Trophoblast cell (in vitro differentiated cells and primary cell): ENCODE measurements at regions not wholly inside any gene's neighbourhood (a gene's known extent, or its start where the extent isn't known, plus 50 kb on each side); places are given as distances from the start of the nearest gene placed in this dataset.
A peak's percentile ranks its signal among the peaks of the same experiment; 100 is the strongest.

Experiments
- DNase-seq, 2 donors: peaks; one replicate each; pipeline ENCODE4 v3.0.0-alpha.2; 2016
- H2AFZ ChIP-seq: 2 replicates; pipeline ENCODE4 v1.6.1; 2013; ENCODE audit warnings: low read length, moderate library complexity, mild to moderate bottlenecking; ENCODE audit not compliant: insufficient read depth, poor library complexity
- H2AK5ac ChIP-seq: 2 replicates; pipeline ENCODE4 v1.6.1; 2013; ENCODE audit warnings: mild to moderate bottlenecking, low read length
- H2BK120ac ChIP-seq: 2 replicates; pipeline ENCODE4 v1.6.1; 2013; ENCODE audit warnings: low read length, mild to moderate bottlenecking, moderate library complexity; ENCODE audit not compliant: insufficient read depth, poor library complexity
- H2BK12ac ChIP-seq: 2 replicates; pipeline ENCODE4 v1.6.1; 2013; ENCODE audit warnings: mild to moderate bottlenecking, low read length, moderate library complexity
- H2BK5ac ChIP-seq: 2 replicates; pipeline ENCODE4 v1.6.1; 2013; ENCODE audit warnings: low read length, low read depth, moderate library complexity, mild to moderate bottlenecking; ENCODE audit not compliant: poor library complexity
- H3K14ac ChIP-seq: 2 replicates; pipeline ENCODE4 v1.6.1; 2013; ENCODE audit warnings: mild to moderate bottlenecking, low read length
- H3K18ac ChIP-seq: 2 replicates; pipeline ENCODE4 v1.6.1; 2013; ENCODE audit warnings: mild to moderate bottlenecking, low read length
- H3K23ac ChIP-seq: 2 replicates; pipeline ENCODE4 v1.6.1; 2013; ENCODE audit warnings: low read length
- H3K27ac ChIP-seq: 2 replicates; pipeline ENCODE4 v1.5.1; 2013; ENCODE audit warnings: low read depth, mild to moderate bottlenecking, inconsistent platforms, low read length, moderate library complexity
- H3K27me3 ChIP-seq: 2 replicates; pipeline ENCODE4 v1.6.1; 2013; ENCODE audit warnings: inconsistent platforms, mild to moderate bottlenecking, low read length, moderate library complexity; ENCODE audit not compliant: insufficient read depth
- H3K36me3 ChIP-seq, 2 experiments: 1 replicate in 1 of 2; 2 replicates in 1 of 2; pipeline ENCODE4 v1.6.1; 2013; ENCODE audit warnings: low read length in 2 of 2, mild to moderate bottlenecking in 2 of 2, moderate library complexity in 1 of 2; ENCODE audit not compliant: insufficient read depth in 2 of 2, control insufficient read depth in 1 of 2
- H3K4ac ChIP-seq: 2 replicates; pipeline ENCODE4 v1.6.1; 2013; ENCODE audit warnings: low read depth, mild to moderate bottlenecking, low read length, moderate library complexity
- H3K4me1 ChIP-seq, 2 experiments: 1 replicate in 1 of 2; 2 replicates in 1 of 2; pipeline ENCODE4 v1.6.1; 2013; ENCODE audit warnings: low read length in 2 of 2, mild to moderate bottlenecking in 2 of 2, moderate library complexity in 1 of 2; ENCODE audit not compliant: insufficient read depth in 2 of 2, control insufficient read depth in 1 of 2
- H3K4me2 ChIP-seq: 2 replicates; pipeline ENCODE4 v1.6.1; 2013; ENCODE audit warnings: inconsistent platforms, mild to moderate bottlenecking, low read length, moderate library complexity
- H3K4me3 ChIP-seq: 2 replicates; pipeline ENCODE4 v1.5.1; 2013; ENCODE audit warnings: mild to moderate bottlenecking, low read depth, low read length, inconsistent platforms
- H3K79me1 ChIP-seq: one replicate; pipeline ENCODE4 v1.6.1; 2013; ENCODE audit warnings: low read length
- H3K79me2 ChIP-seq: 2 replicates; pipeline ENCODE4 v1.6.1; 2013; ENCODE audit warnings: low read length, mild to moderate bottlenecking; ENCODE audit not compliant: control insufficient read depth, insufficient read depth, poor library complexity
- H3K9ac ChIP-seq: 2 replicates; pipeline ENCODE4 v1.6.1; 2013; ENCODE audit warnings: mild to moderate bottlenecking, low read length
- H3K9me3 ChIP-seq: 2 replicates; pipeline ENCODE4 v1.6.1; 2013; ENCODE audit warnings: low read depth, mild to moderate bottlenecking, control low read depth, inconsistent platforms, low read length; ENCODE audit not compliant: insufficient read depth
- H4K12ac ChIP-seq: 2 replicates; pipeline ENCODE4 v1.6.1; 2013; ENCODE audit warnings: low read depth, mild to moderate bottlenecking, low read length, moderate library complexity
- H4K8ac ChIP-seq: 2 replicates; pipeline ENCODE4 v1.6.1; 2013; ENCODE audit warnings: low read depth, mild to moderate bottlenecking, low read length, moderate library complexity
- H4K91ac ChIP-seq: one replicate; pipeline ENCODE4 v1.6.1; 2013; ENCODE audit warnings: low read depth, mild to moderate bottlenecking, low read length, moderate library complexity
- WGBS: extraction: QIAGEN DNeasy Blood & Tissue Kit; methylation state at CpG from one replicate; pipeline ENCODE4 v1.1.7; 2013; ENCODE audit warnings: missing lambda C conversion rate; ENCODE audit not compliant: insufficient read length, insufficient coverage; ENCODE audit errors: extremely low coverage; 5-methylcytosine and 5-hydroxymethylcytosine counted together

DNA sequence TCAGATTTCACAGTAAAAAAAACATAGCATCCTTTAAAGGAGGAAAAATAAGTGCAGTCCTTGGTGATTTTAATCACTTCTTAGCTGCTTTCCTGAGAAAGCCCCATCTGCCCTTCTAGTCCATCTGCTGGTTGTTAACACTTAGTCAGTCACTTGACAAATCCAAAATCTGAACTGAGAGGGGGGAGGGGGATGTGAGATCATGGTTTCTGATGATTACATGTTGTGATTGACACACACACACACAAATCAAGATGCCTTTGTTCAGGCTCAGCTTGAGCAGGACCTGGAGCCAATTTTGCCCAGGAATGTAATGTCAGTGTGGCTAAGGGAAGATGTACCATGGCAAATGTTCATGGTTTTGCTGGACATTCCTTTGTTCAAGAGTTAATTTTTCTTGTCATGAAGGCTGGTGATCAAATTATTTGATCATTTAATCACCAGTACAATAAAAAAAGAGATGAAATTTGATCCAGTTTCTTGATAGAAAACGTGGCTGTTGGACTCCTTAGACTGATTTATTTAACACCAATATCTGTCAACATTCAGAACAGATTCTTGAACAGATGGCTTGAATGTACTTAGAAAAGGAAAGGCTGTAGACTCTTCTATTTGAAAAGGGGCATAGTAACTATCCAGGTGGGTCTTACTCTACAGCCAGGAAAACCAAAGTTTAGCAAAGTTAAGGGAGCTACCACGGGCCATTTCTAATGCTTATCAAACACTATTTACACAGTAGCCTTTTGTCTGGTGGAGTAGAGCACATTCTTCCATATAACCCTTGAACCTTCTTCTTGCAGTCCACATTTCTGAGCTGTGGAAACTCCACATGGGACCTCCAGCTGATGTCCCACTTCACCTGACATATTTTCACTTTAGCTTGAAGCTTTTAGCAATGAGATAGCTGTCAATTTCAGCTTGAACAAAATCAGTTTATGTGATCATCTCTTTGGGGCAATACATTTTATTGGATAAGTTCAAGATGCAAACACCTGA is 408.7 kb downstream of the PIK3C3 start:
- no peak overlapping the region for H4K91ac ChIP-seq
- H3K4me1 ChIP-seq, result no peaks in the 10 kb centered on the region
- no peaks in the 10 kb centered on the region for H3K79me2 ChIP-seq
- no peak overlapping the region for H3K4me3 ChIP-seq
- H3K79me1 ChIP-seq, result no peaks in the 10 kb centered on the region
- H2BK5ac ChIP-seq, result no peak overlapping the region
- no peak overlapping the region for H3K18ac ChIP-seq
- H4K12ac ChIP-seq, result no peak overlapping the region
- no peak overlapping the region for H3K9ac ChIP-seq
- no peak overlapping the region for H2BK120ac ChIP-seq
- H3K36me3 ChIP-seq, result no peaks in the 10 kb centered on the region
- H3K14ac ChIP-seq, result no peak overlapping the region
- no peak overlapping the region for H2BK12ac ChIP-seq
- no peak overlapping the region for H3K4ac ChIP-seq
- DNase-seq, result no peak
- H3K4me2 ChIP-seq, result no peak overlapping the region
- no peak overlapping the region for H2AK5ac ChIP-seq
- no peaks in the 10 kb centered on the region for H3K9me3 ChIP-seq
- H3K27ac ChIP-seq, result no peak overlapping the region
- no peak overlapping the region for H4K8ac ChIP-seq
- no CpG with 5 or more reads among the region's 2 CpGs for WGBS
- no peak overlapping the region for H3K23ac ChIP-seq
- H3K27me3 ChIP-seq, result no peaks in the 10 kb centered on the region
- H2AFZ ChIP-seq, result no peak overlapping the region

DNA sequence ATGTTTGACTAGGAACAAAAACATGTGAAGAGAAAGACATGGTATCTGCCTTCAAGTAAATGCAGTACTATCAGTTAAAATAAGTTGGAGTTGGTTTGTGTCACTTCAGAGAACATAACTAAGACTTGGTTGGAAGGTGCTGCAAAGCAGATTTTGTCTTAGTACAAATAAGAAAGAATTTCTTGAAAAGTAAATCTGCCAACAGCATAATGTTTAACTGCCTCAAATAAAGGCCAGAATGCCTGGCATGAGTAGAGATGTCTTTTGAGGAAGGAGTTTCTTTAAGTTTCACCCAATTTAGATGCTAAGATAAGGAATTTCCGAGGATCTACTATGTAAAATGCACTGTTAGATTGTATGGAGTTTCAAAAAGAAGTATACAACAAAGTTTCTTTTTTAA is 409.7 kb downstream of the PIK3C3 start:
- Histone ChIP-seq H2BK12ac (no peak overlapping the region), H3K79me1 (no peaks in the 10 kb centered on the region), H3K4me3 (no peak overlapping the region), H3K23ac (no peak overlapping the region), H3K4ac (no peak overlapping the region), H4K12ac (no peak overlapping the region), H4K91ac (no peak overlapping the region), H3K9me3 (no peaks in the 10 kb centered on the region), H3K18ac (no peak overlapping the region), H3K14ac (no peak overlapping the region), H3K27ac (no peak overlapping the region), H3K4me1 (no peaks in the 10 kb centered on the region), H2AFZ (no peak overlapping the region), H3K27me3 (no peaks in the 10 kb centered on the region), H3K36me3 (no peaks in the 10 kb centered on the region), H3K9ac (no peak overlapping the region), H2AK5ac (no peak overlapping the region), H3K4me2 (no peak overlapping the region), H2BK5ac (no peak overlapping the region), H4K8ac (no peak overlapping the region), H2BK120ac (no peak overlapping the region), H3K79me2 (no peaks in the 10 kb centered on the region)
- WGBS, result no CpG with 5 or more reads among the region's 1 CpG
- DNase-seq, result no peak

DNA sequence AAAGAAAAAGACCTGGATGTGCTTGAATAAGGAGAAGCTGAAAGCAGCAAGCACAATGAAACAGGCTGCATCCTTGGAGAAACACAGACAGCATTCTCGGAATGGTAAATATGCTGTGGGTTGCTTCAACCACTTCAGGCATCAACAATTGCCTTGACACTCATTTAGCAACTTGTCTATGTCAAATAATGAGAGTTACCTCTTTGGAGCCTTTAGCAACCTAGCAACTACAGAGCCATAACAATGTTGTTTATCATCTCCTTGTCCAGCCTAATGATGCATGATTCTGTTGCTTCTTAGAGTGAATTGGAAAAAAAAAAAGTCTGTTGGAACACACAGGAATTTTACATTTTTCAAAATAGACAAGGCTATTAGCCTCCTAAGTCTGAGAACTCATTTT is 410.6 kb downstream of the PIK3C3 start:
- no peak overlapping the region for H2BK12ac ChIP-seq
- no peaks in the 10 kb centered on the region for H3K4me1 ChIP-seq
- no peak overlapping the region for H3K4me3 ChIP-seq
- no peaks in the 10 kb centered on the region for H3K36me3 ChIP-seq
- no peaks in the 10 kb centered on the region for H3K27me3 ChIP-seq
- no peak overlapping the region for H3K27ac ChIP-seq
- DNase-seq, result peak; percentile 57 to 75
- H2BK5ac ChIP-seq, result no peak overlapping the region
- no peak overlapping the region for H3K4me2 ChIP-seq
- H3K9ac ChIP-seq, result no peak overlapping the region
- no peaks in the 10 kb centered on the region for H3K79me1 ChIP-seq
- no peak overlapping the region for H4K8ac ChIP-seq
- H3K4ac ChIP-seq, result no peak overlapping the region
- no peaks in the 10 kb centered on the region for H3K79me2 ChIP-seq
- no peak overlapping the region for H3K14ac ChIP-seq
- no peak overlapping the region for H4K12ac ChIP-seq
- no peak overlapping the region for H2AFZ ChIP-seq
- H2BK120ac ChIP-seq, result no peak overlapping the region
- H3K9me3 ChIP-seq, result no peaks in the 10 kb centered on the region
- WGBS, result no CpG with 5 or more reads among the region's 1 CpG
- no peak overlapping the region for H3K23ac ChIP-seq
- no peak overlapping the region for H3K18ac ChIP-seq
- no peak overlapping the region for H4K91ac ChIP-seq
- no peak overlapping the region for H2AK5ac ChIP-seq

DNA sequence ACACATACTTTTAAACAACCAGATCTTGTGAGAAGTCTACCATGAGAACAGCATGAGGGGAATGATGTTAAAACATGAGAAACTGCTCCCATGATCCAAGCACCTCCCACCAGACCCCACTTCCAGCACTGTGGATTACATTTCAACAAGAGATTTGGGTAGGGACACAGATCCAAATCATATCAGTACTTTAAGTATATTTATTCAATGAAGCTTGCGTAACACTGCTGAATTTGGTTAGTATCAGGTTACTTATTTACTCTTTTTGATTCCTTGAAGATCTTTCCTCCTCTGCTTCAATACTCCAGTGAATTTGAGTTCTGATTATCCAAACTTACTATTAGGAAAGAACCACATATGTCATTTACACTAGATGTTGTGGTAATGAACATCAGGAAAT is 418.6 kb downstream of the PIK3C3 start:
- H3K14ac ChIP-seq, result no peak overlapping the region
- H3K9me3 ChIP-seq, result no peaks in the 10 kb centered on the region
- H2AFZ ChIP-seq, result no peak overlapping the region
- H2BK120ac ChIP-seq, result no peak overlapping the region
- no peak overlapping the region for H2AK5ac ChIP-seq
- no peaks in the 10 kb centered on the region for H3K27me3 ChIP-seq
- H3K79me2 ChIP-seq, result no peaks in the 10 kb centered on the region
- no peak overlapping the region for H2BK12ac ChIP-seq
- no peak overlapping the region for H3K9ac ChIP-seq
- no peak overlapping the region for H3K27ac ChIP-seq
- no peak overlapping the region for H4K8ac ChIP-seq
- H3K4me2 ChIP-seq, result no peak overlapping the region
- no peaks in the 10 kb centered on the region for H3K4me1 ChIP-seq
- H3K4me3 ChIP-seq, result no peak overlapping the region
- no peaks in the 10 kb centered on the region for H3K36me3 ChIP-seq
- no CpG with 5 or more reads among the region's 1 CpG for WGBS
- H3K23ac ChIP-seq, result no peak overlapping the region
- no peak overlapping the region for H4K12ac ChIP-seq
- no peak overlapping the region for H4K91ac ChIP-seq
- DNase-seq, result no peak
- H3K4ac ChIP-seq, result no peak overlapping the region
- H3K79me1 ChIP-seq, result no peaks in the 10 kb centered on the region
- H3K18ac ChIP-seq, result no peak overlapping the region
- no peak overlapping the region for H2BK5ac ChIP-seq
